Brain pericyte (primary cell): ENCODE measurements at regions not wholly inside any gene's neighbourhood (a gene's known extent, or its start where the extent isn't known, plus 50 kb on each side); places are given as distances from the start of the nearest gene placed in this dataset.

Experiments
- DNase-seq: peaks from one replicate; pipeline ENCODE4 v3.0.0-alpha.2; 2012; ENCODE audit warnings: low read depth, low spot score

- DNase-seq, result no peak
Observed at GRCh38 chr5:38718771-38719391, 126.9 kb upstream of the OSMR start.

GRCh38 chr5:38719403-38719802 lies 126.4 kb upstream of the OSMR start:
- no peak for DNase-seq

- no peak for DNase-seq
Observed at GRCh38 chr5:38719916-38720315, 125.9 kb upstream of the OSMR start.

GRCh38 chr5:38720554-38721361 lies 125.1 kb upstream of the OSMR start:
- no peak for DNase-seq

GRCh38 chr5:38722918-38723317 lies 122.9 kb upstream of the OSMR start:
- DNase-seq, result no peak

GRCh38 chr5:38723426-38723825 lies 122.4 kb upstream of the OSMR start:
- no peak for DNase-seq

- peak; percentile 36 for DNase-seq
Observed at GRCh38 chr5:38724301-38725030, 121.3 kb upstream of the OSMR start.

GRCh38 chr5:38725371-38725865 lies 120.4 kb upstream of the OSMR start:
- no peak for DNase-seq

GRCh38 chr5:38726279-38726678 lies 119.5 kb upstream of the OSMR start:
- no peak for DNase-seq

GRCh38 chr5:38728029-38728428 lies 117.8 kb upstream of the OSMR start:
- DNase-seq, result no peak

- no peak for DNase-seq
Observed at GRCh38 chr5:38731461-38731860, 114.4 kb upstream of the OSMR start.

- no peak for DNase-seq
Observed at GRCh38 chr5:38734353-38734752, 111.5 kb upstream of the OSMR start.

GRCh38 chr5:38736089-38736488 lies 109.7 kb upstream of the OSMR start:
- DNase-seq, result no peak

GRCh38 chr5:38737976-38738375 lies 107.8 kb upstream of the OSMR start:
- no peak for DNase-seq

GRCh38 chr5:38739011-38739704 lies 106.7 kb upstream of the OSMR start:
- DNase-seq, result no peak

GRCh38 chr5:38739705-38740045 lies 106.1 kb upstream of the OSMR start:
- DNase-seq, result no peak

- no peak for DNase-seq
Observed at GRCh38 chr5:38742821-38743220, 103.0 kb upstream of the OSMR start.

- no peak for DNase-seq
Observed at GRCh38 chr5:38743562-38743961, 102.2 kb upstream of the OSMR start.

GRCh38 chr5:38745836-38746732 lies 99.7 kb upstream of the OSMR start:
- DNase-seq, result no peak

- DNase-seq, result no peak
Observed at GRCh38 chr5:38749861-38750260, 96.0 kb upstream of the OSMR start.

- no peak for DNase-seq
Observed at GRCh38 chr5:38751103-38751502, 94.7 kb upstream of the OSMR start.
